ENCODE measurements at regions not wholly inside any gene's neighbourhood (a gene's known extent, or its start where the extent isn't known, plus 50 kb on each side); places are given as distances from the start of the nearest gene placed in this dataset.

DNA sequence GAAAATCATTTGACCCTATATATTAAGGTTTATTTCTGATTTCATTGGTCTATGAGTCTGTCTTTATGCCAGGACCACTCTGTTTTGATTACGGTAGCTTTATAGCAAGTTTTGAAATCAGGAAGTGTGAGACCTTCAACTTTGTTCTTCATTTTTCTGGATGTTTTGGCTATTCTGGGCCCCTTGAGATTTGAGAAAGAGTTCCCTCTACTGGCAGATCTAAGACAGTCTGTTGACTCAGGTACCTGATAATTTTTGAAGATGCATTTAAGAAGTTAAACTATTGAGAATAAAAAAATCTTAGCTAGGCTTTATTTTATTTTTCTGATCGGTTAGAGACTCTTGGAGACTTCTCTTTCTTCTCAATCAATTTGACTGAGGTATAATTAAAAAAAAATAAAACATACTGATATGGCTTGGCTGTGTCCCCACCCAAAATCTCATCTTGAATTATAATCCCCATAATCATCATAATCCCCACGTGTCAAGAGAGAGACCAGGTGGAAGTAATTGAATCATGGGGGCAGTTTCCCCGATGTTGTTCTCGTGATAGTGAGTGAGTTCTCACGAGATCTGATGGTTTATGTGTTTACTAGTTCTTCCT lies 209.2 kb downstream of the SNX10 start:
- TF ChIP-seq, protein P1, sequence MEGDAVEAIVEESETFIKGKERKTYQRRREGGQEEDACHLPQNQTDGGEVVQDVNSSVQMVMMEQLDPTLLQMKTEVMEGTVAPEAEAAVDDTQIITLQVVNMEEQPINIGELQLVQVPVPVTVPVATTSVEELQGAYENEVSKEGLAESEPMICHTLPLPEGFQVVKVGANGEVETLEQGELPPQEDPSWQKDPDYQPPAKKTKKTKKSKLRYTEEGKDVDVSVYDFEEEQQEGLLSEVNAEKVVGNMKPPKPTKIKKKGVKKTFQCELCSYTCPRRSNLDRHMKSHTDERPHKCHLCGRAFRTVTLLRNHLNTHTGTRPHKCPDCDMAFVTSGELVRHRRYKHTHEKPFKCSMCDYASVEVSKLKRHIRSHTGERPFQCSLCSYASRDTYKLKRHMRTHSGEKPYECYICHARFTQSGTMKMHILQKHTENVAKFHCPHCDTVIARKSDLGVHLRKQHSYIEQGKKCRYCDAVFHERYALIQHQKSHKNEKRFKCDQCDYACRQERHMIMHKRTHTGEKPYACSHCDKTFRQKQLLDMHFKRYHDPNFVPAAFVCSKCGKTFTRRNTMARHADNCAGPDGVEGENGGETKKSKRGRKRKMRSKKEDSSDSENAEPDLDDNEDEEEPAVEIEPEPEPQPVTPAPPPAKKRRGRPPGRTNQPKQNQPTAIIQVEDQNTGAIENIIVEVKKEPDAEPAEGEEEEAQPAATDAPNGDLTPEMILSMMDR (IDR thresholded peaks at IDR 0.05), result peak; percentile 70

DNA sequence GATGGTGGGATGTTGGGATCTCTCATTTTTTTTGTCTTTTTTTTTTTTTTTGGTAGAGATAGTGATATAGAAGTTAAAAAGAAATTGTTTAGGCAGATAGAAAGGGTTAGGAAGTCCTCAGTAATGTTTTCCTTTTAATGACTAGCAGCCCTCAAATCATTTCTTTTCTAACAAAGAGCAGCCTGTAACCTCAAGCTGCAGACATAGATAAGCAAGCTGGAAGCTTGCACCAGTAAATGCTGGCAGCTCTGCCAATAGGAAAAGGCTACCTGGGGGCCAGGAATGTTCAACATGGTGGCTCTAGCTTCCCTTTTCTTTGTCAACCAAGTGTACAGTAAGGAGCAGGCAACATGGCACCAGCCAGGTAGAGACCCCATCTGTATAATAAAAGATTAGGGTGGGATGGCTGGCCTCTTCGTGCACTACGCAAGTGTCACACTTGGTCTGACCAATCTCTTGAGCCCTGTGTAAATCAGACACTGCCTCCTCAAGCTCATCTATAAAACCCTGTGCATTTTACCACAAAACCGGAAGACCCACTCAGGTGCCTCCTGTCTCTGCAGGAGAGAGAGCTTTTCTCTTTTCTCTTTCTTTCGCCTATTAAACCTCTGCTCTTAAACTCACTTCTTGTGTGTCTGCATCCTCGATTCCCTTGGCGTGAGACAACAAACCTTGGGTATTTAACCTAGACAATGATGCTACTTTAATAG lies 212.9 kb downstream of the SNX10 start:
- TF ChIP-seq, protein P1 (IDR thresholded peaks at IDR 0.05), result no peak

DNA sequence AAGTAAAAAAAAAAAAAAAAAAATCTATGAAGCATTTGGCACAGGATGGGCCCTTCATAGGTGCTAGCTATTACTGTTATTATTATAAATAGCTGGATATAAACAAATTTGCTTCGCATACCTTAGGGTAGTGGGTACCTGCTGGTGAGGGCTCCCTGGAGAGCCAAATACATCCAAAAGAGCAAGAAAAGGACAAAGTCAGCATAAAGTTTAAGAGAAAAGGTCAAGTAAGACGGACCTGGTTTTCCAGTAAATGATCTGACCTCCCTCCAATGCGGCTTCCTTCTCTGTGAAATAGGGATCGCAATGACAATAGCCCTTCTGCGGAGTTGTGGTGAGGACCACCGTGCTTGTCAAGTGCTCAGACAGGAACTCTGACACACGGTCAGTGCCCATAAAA lies 214.5 kb downstream of the SNX10 start:
- TF ChIP-seq, protein P1 (IDR thresholded peaks at IDR 0.05), result no peak

DNA sequence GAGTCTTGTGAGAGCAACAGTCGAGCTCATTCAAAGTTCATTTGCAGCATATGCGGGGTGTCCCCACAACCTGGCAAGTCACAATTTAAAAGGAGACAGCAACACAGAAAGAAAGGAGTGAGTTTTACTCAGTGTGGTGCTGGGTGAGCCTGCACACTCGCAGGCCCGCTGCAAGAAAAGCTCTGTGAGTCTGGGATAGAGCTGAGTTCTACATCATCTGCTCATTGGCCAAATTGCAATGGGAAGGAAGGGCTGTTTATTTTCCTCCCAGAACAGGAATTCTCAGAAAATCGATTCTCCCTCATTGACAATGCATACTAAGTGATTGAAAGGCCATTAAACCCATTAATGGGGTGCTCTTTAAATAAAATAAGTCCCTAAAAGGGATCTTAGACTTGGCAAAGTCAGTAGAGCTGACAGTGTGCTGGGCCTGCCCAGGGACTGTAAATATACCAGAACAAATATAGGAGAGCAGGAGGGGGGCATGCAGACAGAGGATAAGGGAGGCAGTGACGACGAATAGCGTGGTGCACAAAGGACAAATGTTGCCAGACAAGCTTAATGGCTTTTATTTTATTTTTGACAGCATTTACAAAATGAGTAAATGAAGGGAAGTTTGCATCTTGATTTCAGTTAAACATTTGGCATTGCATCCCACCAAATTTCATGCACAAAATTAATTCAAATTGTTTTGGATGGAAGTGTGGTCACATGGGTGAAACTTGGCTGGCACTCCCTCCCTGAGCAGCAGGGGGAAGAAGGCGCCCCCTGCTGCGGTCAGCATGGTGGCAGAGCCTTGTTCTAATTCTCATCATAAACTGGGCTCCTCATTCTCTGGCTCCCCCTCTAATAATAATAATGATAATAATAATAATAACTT lies 215.7 kb downstream of the SNX10 start:
- TF ChIP-seq, protein P1 (IDR thresholded peaks at IDR 0.05), result peak; percentile 36; the same call in 1 of the 2 replicates

DNA sequence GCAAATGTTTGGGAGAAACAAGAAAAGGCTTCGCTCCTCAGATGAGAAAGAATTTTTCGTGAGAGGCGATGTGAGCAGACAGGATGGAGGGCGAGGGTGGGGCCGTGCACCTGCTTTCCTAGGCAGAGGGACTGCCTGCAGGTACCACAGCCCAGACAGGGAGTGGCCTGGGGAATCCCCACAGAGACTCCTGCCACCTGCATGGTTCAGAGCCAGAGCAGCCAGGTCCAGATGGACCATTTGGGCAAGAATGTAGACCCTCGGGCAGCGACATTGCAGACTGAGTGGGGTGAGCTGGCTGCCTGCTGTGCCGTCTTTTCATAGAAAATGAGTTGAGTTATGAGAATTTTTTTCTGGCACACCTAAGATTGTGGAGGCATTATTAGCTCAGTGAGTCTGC lies 216.8 kb downstream of the SNX10 start:
- TF ChIP-seq, protein P1 (IDR thresholded peaks at IDR 0.05), result no peak

DNA sequence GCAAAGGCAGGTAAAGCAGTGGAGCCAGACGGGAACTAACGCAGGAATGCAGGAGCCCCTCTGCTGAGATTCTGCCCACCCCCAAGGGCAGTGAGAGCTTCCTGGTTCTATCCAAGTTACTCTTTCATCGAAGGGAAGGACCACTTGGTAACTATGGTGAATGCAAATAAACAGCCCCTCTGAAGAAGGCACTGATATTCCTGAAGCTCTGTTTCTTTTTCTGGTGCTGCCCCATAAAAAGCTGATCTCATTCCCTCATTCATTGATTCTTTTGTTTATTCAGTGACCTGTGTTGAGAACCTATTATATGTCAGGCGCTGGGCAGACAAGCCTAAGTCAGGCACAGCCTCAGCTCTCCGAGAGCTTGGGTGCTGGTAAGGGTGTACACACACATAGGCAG lies 217.3 kb downstream of the SNX10 start:
- TF ChIP-seq, protein P1 (IDR thresholded peaks at IDR 0.05), result no peak

DNA sequence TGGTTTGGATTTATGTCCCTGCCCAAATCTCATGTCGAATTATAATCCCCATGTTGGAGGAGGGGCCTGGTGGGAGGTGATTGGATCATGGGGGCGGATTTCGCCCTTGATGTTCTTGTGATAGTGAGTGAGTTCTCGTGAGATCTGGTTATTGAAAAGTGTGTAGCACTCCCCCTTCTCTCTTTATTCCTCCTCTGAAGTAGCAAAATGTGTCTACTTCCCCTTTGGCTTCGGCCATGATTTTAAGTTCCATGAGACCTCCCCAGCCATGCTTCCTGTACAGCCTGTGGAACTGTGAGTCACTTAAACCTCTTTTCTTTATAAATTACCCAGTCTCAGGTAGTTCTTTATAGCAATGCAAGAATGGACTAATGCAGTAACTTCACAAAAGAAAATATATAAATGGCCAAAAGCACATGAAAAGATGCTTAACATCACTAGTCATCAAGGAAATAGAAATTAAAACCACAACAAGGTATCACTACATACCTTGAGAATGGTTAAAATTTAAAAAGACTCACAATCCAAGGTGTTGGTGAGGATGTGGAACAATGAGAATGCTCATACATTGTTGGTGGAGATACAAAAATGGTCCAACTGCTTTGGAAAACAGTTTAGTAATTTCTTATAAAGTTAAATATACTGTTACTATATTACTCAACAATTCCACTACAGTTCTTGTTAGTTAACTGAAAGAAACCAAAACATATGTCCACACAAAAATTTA lies 218.7 kb downstream of the SNX10 start:
- TF ChIP-seq, protein P1 (IDR thresholded peaks at IDR 0.05), result no peak

All from LNCAP (cell line).